GM10248 (cell line): ENCODE measurements at regions not wholly inside any gene's neighbourhood (a gene's known extent, or its start where the extent isn't known, plus 50 kb on each side); places are given as distances from the start of the nearest gene placed in this dataset.
A peak's percentile ranks its signal among the peaks of the same experiment; 100 is the strongest.

Experiments used
- CTCF ChIA-PET: fragments of 300-600 bp; sonication (Branson Sonifier 250); formaldehyde crosslinking; extraction: SDS; loops from one replicate; lab custom pipeline; 2021; ENCODE audit warnings: antibody characterized with exemption; lab: Yijun Ruan, JAX
- POLR2A ChIA-PET: fragments of 350-650 bp; sonication (Branson Sonifier 250); formaldehyde crosslinking; extraction: SDS; loops from one replicate; lab custom pipeline; 2020; ENCODE audit warnings: antibody characterized with exemption; lab: Yijun Ruan, JAX
- DNase-seq: peaks from one replicate; pipeline ENCODE4 v3.0.0; 2012; ENCODE audit errors: extremely low spot score
- CTCF ChIP-seq: IDR thresholded peaks from 2 replicates; pipeline ENCODE4 v1.5.1; 2012; ENCODE audit warnings: mild to moderate bottlenecking, low read depth; ENCODE audit errors: extremely low read depth, missing control alignments, control extremely low read depth

- ChIA-PET POLR2A (interaction anchor here (0.5 kb wide), 1 partner anchor 1433 kb away, joined by 3 read pairs; no protein-coding TSS in a partner anchor), CTCF (interaction anchor here (0.8 to 1.0 kb wide), 2 partner anchors 13 to 21 kb away, joined by 3 read pairs; no protein-coding TSS in a partner anchor)
- DNase-seq, result no peak
- no peak for TF ChIP-seq CTCF
Observed at GRCh38 chr16:20243731-20244281, 83.5 kb downstream of the GP2 start.

GRCh38 chr16:20242568-20243255, 84.6 kb downstream of the GP2 start:
- CTCF ChIA-PET, result no interaction called here
- no peak for TF ChIP-seq CTCF
- POLR2A ChIA-PET, result no interaction called here
- DNase-seq, result peak; percentile 10

- CTCF ChIA-PET, result no interaction called here
- POLR2A ChIA-PET, result no interaction called here
- no peak for DNase-seq
- no peak for TF ChIP-seq CTCF
Observed at GRCh38 chr16:20241321-20241720, 86.0 kb downstream of the GP2 start.

GRCh38 chr16:20236579-20237289, 90.6 kb downstream of the GP2 start:
- ChIA-PET CTCF (no interaction called here), POLR2A (no interaction called here)
- DNase-seq, result no peak
- no peak for TF ChIP-seq CTCF

GRCh38 chr16:20225228-20225733, 102.0 kb downstream of the GP2 start:
- DNase-seq, result no peak
- POLR2A ChIA-PET, result no interaction called here
- no peak for TF ChIP-seq CTCF
- CTCF ChIA-PET, result interaction anchor here (1.9 kb wide), 1 partner anchor 13 kb away, joined by 5 read pairs; no protein-coding TSS in a partner anchor

GRCh38 chr16:20221208-20221607, 106.1 kb downstream of the GP2 start:
- POLR2A ChIA-PET, result no interaction called here
- DNase-seq, result no peak
- CTCF ChIA-PET, result interaction anchor here (1.3 kb wide), 1 partner anchor 15 kb away, joined by 3 read pairs; no protein-coding TSS in a partner anchor
- no peak for TF ChIP-seq CTCF
